GM12891 (cell line): ENCODE measurements at regions not wholly inside any gene's neighbourhood (a gene's known extent, or its start where the extent isn't known, plus 50 kb on each side); places are given as distances from the start of the nearest gene placed in this dataset.

Source experiments
- DNase-seq: peaks from one replicate; pipeline ENCODE4 v3.0.0; 2011; ENCODE audit warnings: low spot score; ENCODE audit not compliant: insufficient read length
- FAIRE-seq: peaks from 2 replicates; lab custom pipeline; 2011; peaks lifted over from hg19 to GRCh38; lab: Jason Lieb, UNC
- PAX5 ChIP-seq: IDR thresholded peaks from 2 replicates; pipeline ENCODE4 v1.6.1; 2011; ENCODE audit warnings: low read length, moderate library complexity, mild to moderate bottlenecking; ENCODE audit not compliant: insufficient read depth, severe bottlenecking
- POLR2A ChIP-seq: IDR thresholded peaks from 2 replicates; pipeline ENCODE4 v1.6.1; 2011; ENCODE audit warnings: low read depth, low read length, control low read depth
- POLR2AphosphoS5 ChIP-seq: IDR thresholded peaks from 2 replicates; pipeline ENCODE4 v1.6.1; 2011; ENCODE audit warnings: low read depth, low read length, control low read depth
- POU2F2 ChIP-seq: IDR thresholded peaks from 2 replicates; pipeline ENCODE4 v1.6.1; 2011; ENCODE audit warnings: low read depth, mild to moderate bottlenecking, control low read depth, low read length, moderate library complexity
- SPI1 ChIP-seq: IDR thresholded peaks from 2 replicates; pipeline ENCODE4 v1.6.1; 2011; ENCODE audit warnings: low read depth, low read length, control low read depth
- TAF1 ChIP-seq: IDR thresholded peaks from 2 replicates; pipeline ENCODE4 v1.6.1; 2011; ENCODE audit warnings: low read depth, low read length, control low read depth

DNA sequence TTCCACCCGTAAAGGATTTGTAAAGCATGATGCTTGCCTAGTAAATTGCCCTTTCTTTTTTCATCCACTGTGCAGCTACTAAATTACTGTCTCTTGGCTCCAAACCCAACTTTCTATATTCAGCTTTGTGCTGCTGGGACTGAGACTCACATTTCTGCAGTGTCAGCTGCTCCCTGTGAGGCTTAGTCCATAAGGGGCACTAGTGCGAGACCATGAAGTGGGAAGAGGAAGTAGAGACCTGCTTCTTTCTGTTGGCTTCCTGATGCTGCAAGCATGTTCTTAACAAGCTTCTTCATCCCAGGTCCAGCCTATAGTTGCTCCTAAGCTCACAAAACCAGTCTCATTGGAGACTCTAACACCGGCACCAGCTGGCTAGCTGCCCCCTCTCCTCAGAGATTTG is 74.9 kb upstream of the HS3ST2 start:
- no peak for TF ChIP-seq SPI1
- no peak for TF ChIP-seq PAX5
- TF ChIP-seq POU2F2 = no peak
- no peak for TF ChIP-seq POLR2A
- TF ChIP-seq POLR2AphosphoS5 = no peak
- TF ChIP-seq TAF1 = no peak
- no peak for FAIRE-seq
- no peak for DNase-seq

DNA sequence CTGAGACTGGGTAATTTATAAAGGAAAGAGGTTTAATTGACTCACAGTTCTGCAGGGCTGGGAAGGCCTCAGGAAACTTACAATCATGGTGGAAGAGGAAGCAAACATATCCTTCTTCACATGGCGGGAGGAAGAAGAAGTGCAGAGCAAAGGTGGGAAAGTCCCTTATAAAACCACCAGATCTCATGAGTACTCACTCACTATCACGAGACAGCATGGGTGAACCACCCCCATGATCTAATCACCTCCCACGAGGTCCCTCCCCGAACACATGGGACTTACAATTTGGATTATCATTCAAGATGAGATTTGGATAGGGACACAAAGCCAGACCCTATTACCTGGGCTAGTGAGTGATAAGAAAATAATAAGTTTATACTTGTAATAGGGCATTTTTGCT is 70.6 kb upstream of the HS3ST2 start:
- no peak for FAIRE-seq
- TF ChIP-seq TAF1 = no peak
- TF ChIP-seq POU2F2 = no peak
- DNase-seq = no peak

DNA sequence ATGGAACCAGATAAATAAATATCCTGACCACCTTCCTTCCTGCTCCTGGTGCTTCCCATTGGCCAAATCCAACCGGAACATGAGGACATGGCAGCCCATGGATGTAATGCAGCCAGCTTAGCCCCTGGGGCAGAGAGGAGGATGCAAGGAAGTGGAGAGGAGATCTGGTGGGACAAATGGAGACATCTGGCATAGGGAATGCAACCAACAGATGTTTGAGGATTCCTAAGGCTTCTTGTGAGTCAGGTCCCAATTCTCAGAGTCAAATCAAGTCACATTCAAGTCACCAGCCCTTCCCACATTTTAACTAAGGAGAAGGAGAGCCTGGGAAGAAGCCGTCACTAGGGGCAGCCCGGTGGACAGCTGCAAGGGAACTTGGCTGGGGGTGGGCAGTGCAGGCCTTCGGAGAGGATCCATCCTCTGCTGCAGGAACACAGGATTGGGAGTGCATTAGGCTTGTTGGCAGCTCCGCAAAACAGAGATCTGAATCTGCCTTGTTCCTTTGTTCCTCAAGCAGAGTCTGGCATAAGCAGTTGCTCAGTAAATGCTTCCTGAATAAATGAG is 62.8 kb upstream of the HS3ST2 start:
- TF ChIP-seq SPI1 = no peak
- TF ChIP-seq TAF1 = no peak
- no peak for TF ChIP-seq POLR2AphosphoS5
- TF ChIP-seq PAX5 = no peak
- TF ChIP-seq POU2F2 = no peak
- FAIRE-seq = no peak
- no peak for DNase-seq

DNA sequence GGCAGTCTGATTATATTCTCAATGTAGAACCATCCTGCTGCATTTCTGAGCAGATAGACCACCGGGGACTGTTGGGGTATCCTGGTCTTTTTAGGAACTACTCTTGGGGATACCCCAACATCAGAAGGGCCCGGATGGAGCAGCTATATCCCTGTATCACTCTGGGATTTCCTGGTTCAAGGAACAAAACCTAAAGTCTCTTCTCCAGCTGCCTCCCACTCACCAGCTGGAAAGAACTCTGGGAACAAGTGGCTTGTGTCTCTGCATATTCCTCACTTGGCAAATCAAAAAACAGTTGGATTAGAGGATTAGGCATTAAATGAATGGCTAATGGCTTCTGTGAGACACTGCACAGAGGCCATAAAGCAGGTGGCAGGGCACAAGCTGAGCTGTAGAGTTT is 62.3 kb upstream of the HS3ST2 start:
- TF ChIP-seq TAF1 = no peak
- TF ChIP-seq POLR2AphosphoS5 = no peak
- no peak for TF ChIP-seq SPI1
- TF ChIP-seq POU2F2 = no peak
- TF ChIP-seq PAX5 = no peak
- no peak for TF ChIP-seq POLR2A
- FAIRE-seq (no peak), DNase-seq (no peak)

DNA sequence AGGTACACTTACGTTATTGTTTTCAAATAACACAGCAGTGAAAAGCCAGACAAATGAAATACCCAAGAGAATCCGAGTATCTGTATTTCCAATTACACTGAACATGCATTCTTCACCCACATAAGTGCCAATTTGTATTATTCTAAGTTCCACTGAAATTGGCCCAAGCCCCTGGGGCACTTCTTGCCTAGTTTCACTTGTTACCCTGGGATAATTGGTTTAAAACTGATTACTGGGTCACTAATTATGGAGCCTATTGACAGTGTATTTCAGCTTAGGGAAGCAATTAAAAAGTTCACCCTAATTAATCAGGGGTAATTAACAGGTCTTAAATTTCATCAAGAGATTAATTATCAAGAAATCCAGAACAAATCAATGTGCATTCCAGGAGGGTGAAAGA is 60.5 kb upstream of the HS3ST2 start:
- no peak for TF ChIP-seq POU2F2
- TF ChIP-seq TAF1 = no peak
- no peak for TF ChIP-seq PAX5
- TF ChIP-seq POLR2AphosphoS5 = no peak
- no peak for TF ChIP-seq SPI1
- TF ChIP-seq POLR2A = no peak
- no peak for FAIRE-seq
- DNase-seq = no peak

DNA sequence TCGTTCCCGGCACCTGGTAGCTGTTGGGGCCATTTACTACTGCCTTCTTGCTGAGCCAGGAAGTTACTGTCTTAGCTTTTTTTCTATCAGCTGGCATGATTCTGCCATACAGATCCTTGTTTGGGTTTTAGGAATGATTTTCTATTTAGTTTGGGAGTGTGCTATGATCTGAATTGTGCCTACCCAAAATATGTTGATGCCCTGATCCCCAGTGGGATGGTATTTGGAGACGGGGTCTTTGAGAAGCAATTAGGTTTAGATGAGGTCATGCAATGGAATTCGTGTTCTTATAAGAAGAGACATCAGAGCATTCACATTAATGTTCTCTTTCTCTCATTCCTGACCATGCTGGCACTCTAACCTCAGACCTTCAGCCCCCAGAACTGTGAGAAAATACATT is 59.4 kb upstream of the HS3ST2 start:
- no peak for DNase-seq
- no peak for TF ChIP-seq TAF1
- no peak for TF ChIP-seq SPI1
- TF ChIP-seq POLR2A = no peak
- no peak for TF ChIP-seq PAX5
- TF ChIP-seq POU2F2 = no peak
- TF ChIP-seq POLR2AphosphoS5 = no peak
- no peak for FAIRE-seq

DNA sequence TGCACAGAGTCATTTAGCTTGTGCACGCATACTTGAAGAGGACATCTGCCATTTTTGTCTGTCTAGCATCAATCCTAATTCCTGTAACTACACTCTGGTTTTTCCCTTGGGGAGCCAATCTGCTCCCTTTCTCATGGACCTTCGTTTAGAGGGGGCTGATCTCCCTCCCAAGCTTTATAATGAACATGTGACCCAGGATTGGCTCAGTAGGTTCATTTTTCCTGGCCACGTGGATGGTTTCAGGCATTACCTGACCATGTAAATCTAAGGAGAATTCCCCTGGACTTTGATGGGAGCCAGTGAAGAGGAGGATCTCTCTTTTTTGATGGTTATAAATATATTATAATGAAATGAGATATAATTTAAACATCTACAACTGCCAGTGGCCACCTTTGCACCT is 56.8 kb upstream of the HS3ST2 start:
- FAIRE-seq = no peak
- no peak for TF ChIP-seq POLR2AphosphoS5
- TF ChIP-seq PAX5 = no peak
- TF ChIP-seq TAF1 = no peak
- no peak for TF ChIP-seq POU2F2
- no peak for TF ChIP-seq POLR2A
- no peak for TF ChIP-seq SPI1
- no peak for DNase-seq

DNA sequence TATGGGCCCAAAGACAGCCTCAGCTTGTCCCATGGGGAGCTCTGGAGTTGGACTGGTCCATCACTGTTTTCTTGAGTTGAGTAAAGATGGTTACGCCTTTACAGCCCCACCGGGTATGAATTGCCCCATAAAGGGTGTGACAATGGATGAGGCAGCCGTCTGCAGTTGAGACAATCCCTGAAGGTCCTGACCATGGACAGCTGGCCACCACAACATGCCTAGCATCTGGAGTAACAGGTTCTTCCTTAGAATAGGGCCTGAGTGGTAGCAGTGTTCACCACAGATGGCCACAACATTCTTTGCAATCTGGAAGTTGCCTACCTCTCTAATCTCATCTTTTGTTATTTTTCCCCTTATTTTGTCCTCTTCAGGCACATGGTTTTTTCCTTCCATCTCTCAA is 51.5 kb upstream of the HS3ST2 start:
- no peak for FAIRE-seq
- TF ChIP-seq POLR2AphosphoS5 (no peak), POLR2A (no peak), SPI1 (no peak), PAX5 (no peak), TAF1 (no peak), POU2F2 (no peak)
- no peak for DNase-seq

DNA sequence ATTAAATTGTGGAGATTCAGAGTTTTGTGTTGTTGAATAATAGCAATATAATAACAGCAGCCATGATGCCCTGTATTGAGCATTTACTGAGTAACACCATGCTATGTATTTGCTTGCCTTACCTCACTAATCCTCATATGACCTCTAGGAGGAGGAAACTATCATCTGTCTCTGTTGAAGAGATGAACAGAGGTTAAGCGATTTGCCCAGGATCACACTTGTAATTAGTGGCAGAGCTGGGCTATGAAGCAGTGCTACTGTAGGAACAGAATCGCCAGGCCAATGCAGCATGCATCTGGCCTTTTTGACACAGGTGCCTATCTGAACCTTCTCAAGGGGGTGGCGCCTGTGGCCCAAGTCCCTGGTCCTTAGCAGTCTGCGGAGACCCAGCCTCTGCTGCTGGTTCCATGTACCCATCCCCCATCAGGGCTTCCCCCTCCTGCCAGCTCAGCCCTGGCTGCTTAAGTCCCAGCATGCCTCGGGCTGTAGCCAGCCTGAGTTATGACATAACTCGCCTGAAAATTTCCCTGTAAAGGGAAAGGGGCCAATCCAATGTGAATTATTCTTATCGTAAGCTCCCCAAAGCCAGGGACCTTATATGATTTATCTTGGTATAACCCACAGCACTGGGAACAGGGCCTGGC is 50.4 kb upstream of the HS3ST2 start:
- FAIRE-seq = no peak
- no peak for DNase-seq
- TF ChIP-seq PAX5 (no peak), POU2F2 (no peak), POLR2AphosphoS5 (no peak), SPI1 (no peak), POLR2A (no peak), TAF1 (no peak)
